ENCODE measurements at regions not wholly inside any gene's neighbourhood (a gene's known extent, or its start where the extent isn't known, plus 50 kb on each side); places are given as distances from the start of the nearest gene placed in this dataset.
"Not testable (repeated sequence)": the region's sequence is repeated elsewhere in the genome, so short reads cannot be mapped to it uniquely, and the experiment has no call there.

GRCh38 chrX:4674028-4674782 lies 960.8 kb upstream of the PRKX start:
- no peak for DNase-seq

- DNase-seq = no peak
These were observed 957.9 kb upstream of the PRKX start for GRCh38 chrX:4671344-4671743.

DNA sequence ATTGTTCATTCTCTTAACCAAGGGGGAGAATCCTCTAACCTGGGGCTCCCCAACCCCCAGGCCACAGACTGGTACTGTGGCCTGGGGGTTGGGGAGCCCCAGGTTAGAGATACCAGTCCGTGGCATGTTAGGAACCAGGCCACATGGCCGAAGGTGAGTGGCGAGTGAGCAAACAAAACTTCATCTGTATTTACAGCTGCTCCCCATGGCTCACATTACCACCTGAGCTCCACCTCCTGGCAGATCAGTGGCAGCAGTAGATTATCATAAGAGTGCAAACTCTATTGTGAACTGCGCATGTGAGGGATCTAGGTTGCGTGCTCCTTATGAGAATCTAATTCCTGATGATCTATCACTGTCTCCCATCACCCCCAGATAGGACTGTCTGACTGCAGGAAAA lies 957.2 kb upstream of the PRKX start:
- no peak for DNase-seq

- DNase-seq = no peak
These were observed 955.5 kb upstream of the PRKX start for GRCh38 chrX:4668802-4669536.

GRCh38 chrX:4663085-4663484 lies 949.6 kb upstream of the PRKX start:
- no peak for DNase-seq

GRCh38 chrX:4661771-4662170 lies 948.3 kb upstream of the PRKX start:
- no peak for DNase-seq

- DNase-seq = no peak
These were observed 943.0 kb upstream of the PRKX start for GRCh38 chrX:4656419-4656818.

DNA sequence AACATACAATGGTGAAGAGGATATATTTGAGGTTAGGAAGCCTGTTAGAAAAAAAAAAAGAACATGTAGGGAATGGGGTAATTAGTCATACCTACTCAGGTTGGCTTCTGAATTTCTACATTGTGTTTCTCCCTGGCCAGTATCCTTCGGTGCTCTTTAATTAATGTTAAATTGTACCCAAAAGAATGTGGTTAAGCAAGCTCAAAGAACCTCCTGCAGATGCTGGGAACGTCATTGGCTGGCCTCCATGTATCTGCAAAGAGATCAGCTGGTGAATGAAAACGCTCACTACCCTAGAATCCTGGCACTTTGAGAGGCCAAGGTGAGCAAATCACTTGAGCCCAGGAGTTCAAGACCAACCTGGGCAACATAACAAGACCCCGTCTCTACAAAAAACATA lies 942.3 kb upstream of the PRKX start:
- no peak for DNase-seq

- no peak for DNase-seq
These were observed 928.7 kb upstream of the PRKX start for GRCh38 chrX:4642114-4642513.

DNA sequence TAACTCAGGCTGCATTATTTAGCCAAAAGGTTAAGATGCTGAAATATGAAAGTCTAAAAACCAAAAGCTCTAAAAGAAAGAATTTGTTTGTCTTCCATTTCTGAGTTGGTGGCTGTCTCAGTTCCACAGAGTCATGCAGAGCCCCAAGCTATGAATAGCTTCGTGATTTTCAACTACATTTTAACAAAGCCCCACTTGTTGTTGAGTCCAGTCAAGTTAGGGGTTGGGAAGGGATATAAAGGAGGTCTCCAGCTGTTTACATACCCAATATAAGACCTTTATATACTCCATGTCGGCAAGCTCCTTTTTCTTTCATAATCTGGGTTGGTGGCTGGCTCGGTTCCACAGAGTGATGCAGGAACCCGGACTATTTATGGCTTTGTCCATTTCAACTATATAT lies 924.6 kb upstream of the PRKX start:
- DNase-seq = no peak

DNA sequence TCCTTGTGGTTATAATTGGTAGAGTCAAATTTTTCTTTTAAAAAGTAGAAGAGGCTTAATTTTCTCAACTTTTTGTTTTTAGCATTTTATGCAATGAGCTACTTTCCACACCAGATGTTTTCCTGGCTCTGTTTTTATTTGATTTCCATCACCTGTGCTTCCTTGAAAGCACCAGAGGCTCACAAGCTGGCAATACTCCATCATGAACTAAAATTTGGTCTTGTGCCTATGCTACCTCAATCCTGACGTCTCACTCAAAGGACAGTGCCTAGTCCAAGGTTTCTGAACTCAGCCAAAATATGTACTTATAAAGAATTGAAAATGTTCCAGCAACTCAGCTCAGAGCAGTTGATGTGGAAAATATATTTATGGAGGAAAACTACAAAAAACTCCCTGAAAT lies 914.0 kb upstream of the PRKX start:
- peak; percentile 66 for DNase-seq

DNA sequence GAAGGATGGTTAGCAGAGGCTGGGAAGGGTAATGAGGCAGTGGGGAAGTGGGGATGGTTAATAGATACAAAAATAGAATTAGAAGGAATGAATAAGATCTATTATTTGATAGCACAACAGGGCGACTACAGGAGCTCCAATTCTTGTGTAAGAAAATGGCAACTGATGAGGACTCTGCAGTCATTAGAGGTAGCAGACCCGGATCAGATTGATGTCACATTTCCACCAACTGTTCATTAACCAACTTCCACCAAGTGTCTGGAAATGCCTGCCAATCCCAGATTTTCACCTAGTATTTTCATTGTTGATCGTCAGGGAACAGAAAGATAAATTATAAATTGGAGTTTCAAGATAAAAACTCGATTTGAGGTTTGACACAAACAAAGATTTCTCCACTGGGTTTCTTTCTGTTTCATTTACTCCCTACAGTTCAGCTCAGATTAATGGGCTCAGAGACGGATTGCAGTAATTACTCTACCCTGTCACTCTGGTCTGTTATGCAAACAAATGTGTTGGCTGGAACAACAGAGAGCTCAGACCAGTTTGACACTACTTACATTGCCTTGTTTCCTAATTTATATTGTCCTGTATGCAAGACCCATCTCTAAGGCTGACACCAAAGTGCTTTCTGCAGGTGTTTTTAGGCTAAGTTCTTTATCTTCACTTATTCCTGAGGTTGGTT lies 909.2 kb upstream of the PRKX start:
- no peak for DNase-seq

DNA sequence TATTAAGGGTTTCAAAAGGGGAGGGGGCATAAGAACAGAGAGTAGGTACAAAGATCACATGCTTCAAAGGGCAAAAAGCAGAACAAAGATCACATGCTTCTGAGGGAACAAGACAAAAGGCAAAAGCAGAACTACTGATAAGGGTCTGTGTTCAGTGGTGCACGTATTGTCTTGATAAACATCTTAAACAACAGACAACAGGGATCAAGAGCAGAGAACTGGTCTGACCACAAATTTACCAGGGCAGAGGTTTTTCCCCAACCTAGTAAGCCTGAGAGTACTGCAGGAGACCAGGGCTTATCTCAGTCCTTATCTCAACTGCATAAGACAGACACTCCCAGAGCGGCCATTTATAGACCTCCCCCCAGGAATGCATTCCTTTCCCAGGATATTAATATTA lies 900.2 kb upstream of the PRKX start:
- DNase-seq = not testable (repeated sequence)

DNA sequence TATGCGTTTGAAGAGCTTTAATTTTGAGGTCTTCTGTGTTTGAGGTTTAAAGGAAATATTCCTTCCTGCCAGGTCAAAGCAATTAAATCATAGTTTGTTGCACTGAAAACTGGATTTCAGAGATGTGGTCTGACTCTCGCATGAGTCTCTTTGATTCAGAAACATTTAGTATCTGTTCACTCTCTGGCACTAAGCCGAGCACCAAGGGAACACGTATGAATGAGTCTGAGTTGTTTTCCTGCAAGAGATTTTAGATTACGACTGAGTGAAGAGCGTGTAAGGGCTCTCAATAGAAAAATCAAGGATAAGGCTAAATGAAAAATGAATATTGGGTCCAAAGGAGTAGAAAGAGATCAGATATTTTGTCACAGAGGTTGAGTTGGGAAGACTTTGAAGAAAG lies 875.4 kb upstream of the PRKX start:
- DNase-seq = no peak

- peak; percentile 14 for DNase-seq
These were observed 875.0 kb upstream of the PRKX start for GRCh38 chrX:4588466-4588865.

DNA sequence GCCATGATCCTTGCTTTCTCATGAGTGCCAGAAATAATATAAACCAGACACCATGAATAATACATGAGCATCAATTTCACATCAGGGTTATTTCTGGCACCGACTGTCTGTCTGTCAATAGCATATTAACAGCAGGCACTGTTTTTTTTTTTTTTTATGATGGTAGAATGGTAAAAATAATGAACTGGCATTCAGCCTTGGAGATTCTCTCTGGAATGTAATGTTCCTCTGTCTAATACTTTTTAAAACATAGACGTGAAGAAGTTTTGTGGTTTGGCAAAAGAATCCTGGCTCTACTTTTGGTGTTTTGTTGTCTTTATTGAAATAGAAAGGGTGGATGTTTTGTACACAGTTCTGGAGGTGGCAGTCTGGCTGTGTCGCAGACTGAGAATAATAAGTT lies 874.6 kb upstream of the PRKX start:
- DNase-seq = peak; percentile 0

GRCh38 chrX:4579999-4580398 lies 866.5 kb upstream of the PRKX start:
- DNase-seq = no peak

DNA sequence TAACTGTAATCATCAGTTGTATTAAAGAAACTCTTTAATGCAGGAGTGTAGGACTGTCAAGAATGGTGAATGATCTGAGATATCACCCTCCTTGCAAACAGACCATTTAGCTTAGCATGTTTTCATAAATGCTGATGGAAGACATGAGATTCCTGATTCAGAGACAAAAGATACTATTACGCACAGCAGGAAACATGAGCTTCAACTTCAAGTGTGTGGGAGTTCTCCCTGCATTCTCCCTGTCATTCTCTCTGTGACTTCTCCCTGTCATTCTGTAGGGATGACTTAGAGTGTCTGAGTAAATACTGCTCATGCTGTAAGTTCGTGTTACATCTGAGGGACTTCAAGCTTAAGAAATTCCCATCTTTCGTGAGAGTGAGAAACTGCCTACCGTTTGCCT lies 866.0 kb upstream of the PRKX start:
- DNase-seq = no peak

DNA sequence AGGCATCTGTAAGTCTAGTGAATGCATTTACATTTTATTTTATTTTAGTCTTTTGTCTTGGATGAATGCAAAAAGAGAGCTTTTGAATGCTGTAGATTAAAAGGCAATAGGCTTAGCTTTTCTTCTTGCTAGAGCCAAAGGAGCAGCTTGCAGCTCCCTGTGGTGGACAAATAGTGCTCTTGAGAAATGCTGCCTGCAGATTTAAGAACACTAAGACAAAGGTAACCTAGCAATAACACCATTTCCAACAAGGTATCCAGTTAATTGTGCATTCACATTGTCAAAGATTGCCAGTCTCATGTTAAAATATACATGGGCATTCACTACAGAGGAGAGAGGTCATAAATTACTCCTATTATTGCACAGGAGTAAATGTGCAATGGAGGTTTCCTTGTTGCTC lies 859.2 kb upstream of the PRKX start:
- DNase-seq = no peak

GRCh38 chrX:4570151-4570550 lies 856.7 kb upstream of the PRKX start:
- DNase-seq = no peak

DNA sequence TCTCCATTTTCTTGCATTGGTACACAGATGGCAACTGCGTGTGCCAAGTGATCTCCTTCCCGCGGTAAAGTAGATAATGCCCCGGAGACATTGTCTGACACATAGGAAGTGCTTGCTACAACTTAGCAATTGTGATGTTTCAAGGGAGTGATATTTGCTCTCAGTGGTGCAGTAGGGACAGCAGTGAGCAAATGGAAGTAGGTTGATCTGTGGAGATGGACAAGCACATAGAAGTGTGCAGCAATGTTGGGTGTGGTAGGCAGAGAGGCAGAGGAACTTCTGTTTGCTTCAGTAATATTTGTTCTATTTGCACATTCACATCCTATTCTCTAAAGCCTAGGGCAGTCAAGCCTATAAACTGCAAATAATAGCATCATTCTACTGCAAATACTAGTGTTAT lies 846.7 kb upstream of the PRKX start:
- no peak for DNase-seq

DNA sequence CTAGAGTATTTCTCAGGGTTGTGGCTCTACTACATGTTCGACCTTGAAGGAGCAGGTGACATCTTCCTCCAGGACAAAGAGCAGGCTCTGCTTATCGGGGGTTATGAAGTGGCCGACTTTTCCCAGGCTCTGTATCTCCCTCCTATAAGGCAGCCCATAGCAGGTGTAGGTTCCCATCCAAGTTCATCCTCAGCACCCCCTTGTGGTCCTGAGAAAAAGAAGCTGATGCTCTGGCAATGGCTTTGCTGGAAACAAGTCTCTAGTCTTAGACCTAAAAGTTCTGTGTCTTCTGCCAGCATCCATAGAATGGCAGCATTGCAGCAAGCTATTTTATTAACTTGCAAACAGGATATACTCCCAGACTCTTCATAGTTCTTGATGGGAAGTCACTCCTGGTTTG lies 836.6 kb upstream of the PRKX start:
- no peak for DNase-seq

DNA sequence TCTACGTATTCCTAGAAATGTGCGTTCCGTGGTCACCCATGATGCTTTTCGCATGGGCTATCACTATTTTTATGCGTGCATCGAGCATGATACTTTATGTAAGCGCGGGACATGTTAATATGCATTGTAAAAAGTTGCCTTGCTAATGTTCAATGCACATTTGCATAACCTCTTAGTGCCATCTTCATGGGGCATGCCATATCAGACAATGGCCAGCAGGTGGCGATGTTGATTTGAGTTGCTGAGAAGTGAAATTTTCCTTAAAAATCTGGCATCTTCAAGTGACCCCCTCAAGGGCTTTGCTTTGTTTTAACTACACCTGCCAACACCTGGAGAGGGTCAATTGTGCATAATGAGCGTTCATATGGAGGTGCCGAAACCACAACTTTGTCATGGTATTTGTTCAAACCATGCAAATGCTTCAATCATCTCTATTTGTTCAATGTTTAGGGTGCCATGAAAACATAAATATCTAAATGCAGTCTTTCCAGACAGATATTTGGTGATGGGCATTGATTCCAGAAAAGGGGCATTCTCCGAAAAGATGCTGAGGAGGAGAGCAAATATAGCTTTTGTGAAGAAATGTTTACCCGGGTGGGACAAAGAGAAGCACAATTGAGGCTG lies 833.9 kb upstream of the PRKX start:
- DNase-seq = peak; percentile 69

All from tongue (tissue), 1 donor.